CD4-positive, alpha-beta T cell treated with Interleukin-21 for 1 hour (primary cell): ENCODE measurements at regions not wholly inside any gene's neighbourhood (a gene's known extent, or its start where the extent isn't known, plus 50 kb on each side); places are given as distances from the start of the nearest gene placed in this dataset.
"Not testable (repeated sequence)": the region's sequence is repeated elsewhere in the genome, so short reads cannot be mapped to it uniquely, and the experiment has no call there.

ENCODE experiments used
- DNase-seq: peaks from one replicate; pipeline ENCODE4 v3.0.0-alpha.2; 2020

GRCh38 chr21:35590284-35590683 is 470.0 kb downstream of the SETD4 start:
- DNase-seq = not testable (repeated sequence)

- no peak for DNase-seq
Observed at GRCh38 chr21:35587841-35588380, 472.4 kb downstream of the SETD4 start.

GRCh38 chr21:35586305-35586704 is 474.0 kb downstream of the SETD4 start:
- no peak for DNase-seq

- no peak for DNase-seq
Observed at GRCh38 chr21:35585878-35586277, 474.4 kb downstream of the SETD4 start.

GRCh38 chr21:35585155-35585554 is 475.2 kb downstream of the SETD4 start:
- DNase-seq = no peak

GRCh38 chr21:35583566-35584216 is 476.6 kb downstream of the SETD4 start:
- no peak for DNase-seq

- DNase-seq = no peak
Observed at GRCh38 chr21:35582731-35583130, 477.6 kb downstream of the SETD4 start.

- DNase-seq = no peak
Observed at GRCh38 chr21:35581640-35582039, 478.7 kb downstream of the SETD4 start.

- no peak for DNase-seq
Observed at GRCh38 chr21:35579520-35580293, 480.6 kb downstream of the SETD4 start.

GRCh38 chr21:35578831-35579471 is 481.4 kb downstream of the SETD4 start:
- no peak for DNase-seq

GRCh38 chr21:35578347-35578782 is 482.0 kb downstream of the SETD4 start:
- no peak for DNase-seq

- no peak for DNase-seq
Observed at GRCh38 chr21:35575280-35575915, 484.9 kb downstream of the SETD4 start.

- DNase-seq = no peak
Observed at GRCh38 chr21:35573472-35574374, 486.6 kb downstream of the SETD4 start.

GRCh38 chr21:35571910-35572309 is 488.4 kb downstream of the SETD4 start:
- no peak for DNase-seq

- DNase-seq = no peak
Observed at GRCh38 chr21:35568643-35569042, 491.7 kb downstream of the SETD4 start.

GRCh38 chr21:35566874-35567273 is 493.5 kb downstream of the SETD4 start:
- DNase-seq = no peak

- no peak for DNase-seq
Observed at GRCh38 chr21:35565204-35565611, 495.1 kb downstream of the SETD4 start.

- DNase-seq = no peak
Observed at GRCh38 chr21:35563885-35564451, 496.4 kb downstream of the SETD4 start.

- DNase-seq = no peak
Observed at GRCh38 chr21:35562876-35563275, 497.4 kb downstream of the SETD4 start.

GRCh38 chr21:35561116-35561515 is 499.2 kb downstream of the SETD4 start:
- no peak for DNase-seq

GRCh38 chr21:35559829-35560225 is 500.5 kb downstream of the SETD4 start:
- no peak for DNase-seq
